C4-2B (cell line): ENCODE measurements at regions not wholly inside any gene's neighbourhood (a gene's known extent, or its start where the extent isn't known, plus 50 kb on each side); places are given as distances from the start of the nearest gene placed in this dataset.

Source experiments
- CTCF ChIP-seq: fragments of 450-650 bp; conservative IDR thresholded peaks from 2 replicates; pipeline ENCODE4 v1.5.1; 2017; ENCODE audit warnings: mild to moderate bottlenecking
- ZFX ChIP-seq: fragments of 450-650 bp; IDR thresholded peaks from 2 replicates; pipeline ENCODE4 v1.6.1; 2017

- TF ChIP-seq CTCF, result no peak
- no peak for TF ChIP-seq ZFX
Measured at GRCh38 chr2:234583331-234583730, 86.5 kb upstream of the ARL4C start.
